SK-N-SH treated with all-trans-retinoic acid at 6 μM for 48 hours (cell line): ENCODE measurements at regions not wholly inside any gene's neighbourhood (a gene's known extent, or its start where the extent isn't known, plus 50 kb on each side); places are given as distances from the start of the nearest gene placed in this dataset.

Source experiments
- RARB ChIP-seq: fragments of 250-450 bp; sonication (Bioruptor Pico); IDR thresholded peaks from 2 replicates; pipeline ENCODE4 v1.8.0; 2021; ENCODE audit warnings: mild to moderate bottlenecking, moderate library complexity
- TCF4 ChIP-seq: fragments of 250-450 bp; sonication (Bioruptor Pico); IDR thresholded peaks from 2 replicates; pipeline ENCODE4 v1.8.0; 2021; ENCODE audit warnings: mild to moderate bottlenecking, moderate library complexity, borderline replicate concordance
- ZC3H10 ChIP-seq: fragments of 250-450 bp; sonication (Bioruptor Pico); IDR thresholded peaks from 2 replicates; pipeline ENCODE4 v1.5.1; 2021; ENCODE audit warnings: mild to moderate bottlenecking, moderate library complexity
- ZFP3 ChIP-seq: fragments of 250-450 bp; sonication (Bioruptor Pico); IDR thresholded peaks from 2 replicates; pipeline ENCODE4 v1.5.0; 2020; ENCODE audit warnings: mild to moderate bottlenecking, moderate library complexity
- ZNF565 ChIP-seq: fragments of 450-650 bp; formaldehyde crosslinking; conservative IDR thresholded peaks from 2 replicates; pipeline ENCODE4 v1.5.0; 2020; ENCODE audit warnings: low read depth, mild to moderate bottlenecking, moderate library complexity
- TF ChIP-seq, protein P1 (sequence below): fragments of 250-450 bp; sonication (Bioruptor Pico); IDR thresholded peaks from 2 replicates; pipeline ENCODE4 v1.8.0; 2020; ENCODE audit warnings: mild to moderate bottlenecking, moderate library complexity, borderline replicate concordance

GRCh38 chr6:112938650-112939049 lies 591.5 kb downstream of the RFPL4B start:
- TF ChIP-seq ZNF565 (CRISPR knock-in tag) (no peak), TCF4 (CRISPR knock-in tag) (no peak), RARB (no peak), ZFP3 (no peak), ZC3H10 (no peak)
- TF ChIP-seq, protein P1, sequence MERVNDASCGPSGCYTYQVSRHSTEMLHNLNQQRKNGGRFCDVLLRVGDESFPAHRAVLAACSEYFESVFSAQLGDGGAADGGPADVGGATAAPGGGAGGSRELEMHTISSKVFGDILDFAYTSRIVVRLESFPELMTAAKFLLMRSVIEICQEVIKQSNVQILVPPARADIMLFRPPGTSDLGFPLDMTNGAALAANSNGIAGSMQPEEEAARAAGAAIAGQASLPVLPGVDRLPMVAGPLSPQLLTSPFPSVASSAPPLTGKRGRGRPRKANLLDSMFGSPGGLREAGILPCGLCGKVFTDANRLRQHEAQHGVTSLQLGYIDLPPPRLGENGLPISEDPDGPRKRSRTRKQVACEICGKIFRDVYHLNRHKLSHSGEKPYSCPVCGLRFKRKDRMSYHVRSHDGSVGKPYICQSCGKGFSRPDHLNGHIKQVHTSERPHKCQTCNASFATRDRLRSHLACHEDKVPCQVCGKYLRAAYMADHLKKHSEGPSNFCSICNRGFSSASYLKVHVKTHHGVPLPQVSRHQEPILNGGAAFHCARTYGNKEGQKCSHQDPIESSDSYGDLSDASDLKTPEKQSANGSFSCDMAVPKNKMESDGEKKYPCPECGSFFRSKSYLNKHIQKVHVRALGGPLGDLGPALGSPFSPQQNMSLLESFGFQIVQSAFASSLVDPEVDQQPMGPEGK (CRISPR knock-in tag): no peak
